ENCODE measurements at regions not wholly inside any gene's neighbourhood (a gene's known extent, or its start where the extent isn't known, plus 50 kb on each side); places are given as distances from the start of the nearest gene placed in this dataset.

GRCh38 chr4:125518281-125518680 lies 203.5 kb downstream of the FAT4 start:
- no peak overlapping the region for H3K27ac ChIP-seq (ENCODE audit: low read length)

GRCh38 chr4:125519371-125520146 lies 204.8 kb downstream of the FAT4 start:
- H3K36me3 ChIP-seq (replicated peaks; ENCODE audit: low read depth, low read length), result no peaks in the 10 kb centered on the region
- no peak overlapping the region for H3K9ac ChIP-seq (ENCODE audit: low read length)
- no peak overlapping the region for H3K4me3 ChIP-seq (ENCODE audit: low read length)
- H3K27me3 ChIP-seq (ENCODE audit: low read depth, low read length), result no peaks in the 10 kb centered on the region
- no peak overlapping the region for H3K4me2 ChIP-seq (ENCODE audit: low read length)
- no peak overlapping the region for H2AFZ ChIP-seq (ENCODE audit: low read depth, low read length)
- H3K79me2 ChIP-seq (ENCODE audit: low read length), result no peaks in the 10 kb centered on the region
- H3K27ac ChIP-seq (ENCODE audit: low read length), result no peak overlapping the region
- TF ChIP-seq CTCF (IDR thresholded peaks at IDR 0.05; ENCODE audit: low read depth, low read length) (no peak), EZH2phosphoT487 (IDR thresholded peaks at IDR 0.05; ENCODE audit: low read depth) (no peak)
- H3K4me1 ChIP-seq (ENCODE audit: low read length), result no peaks in the 10 kb centered on the region
- H3K9me3 ChIP-seq (ENCODE audit: insufficient read depth, low read length), result no peaks in the 10 kb centered on the region
- H4K20me1 ChIP-seq (ENCODE audit: insufficient read depth, low read length), result no peaks in the 10 kb centered on the region

More at GRCh38 chr4:125518281-125518680, 203.5 kb downstream of the FAT4 start:
- H3K4me2 ChIP-seq (ENCODE audit: low read length), result no peak overlapping the region
- no peaks in the 10 kb centered on the region for H3K36me3 ChIP-seq (replicated peaks; ENCODE audit: low read depth, low read length)
- H4K20me1 ChIP-seq (ENCODE audit: insufficient read depth, low read length), result no peaks in the 10 kb centered on the region
- no peaks in the 10 kb centered on the region for H3K79me2 ChIP-seq (ENCODE audit: low read length)
- no peak overlapping the region for H3K4me3 ChIP-seq (ENCODE audit: low read length)
- no peak overlapping the region for H2AFZ ChIP-seq (ENCODE audit: low read depth, low read length)
- H3K4me1 ChIP-seq (ENCODE audit: low read length), result no peaks in the 10 kb centered on the region
- H3K9me3 ChIP-seq (ENCODE audit: insufficient read depth, low read length), result no peaks in the 10 kb centered on the region
- no peak for TF ChIP-seq CTCF (IDR thresholded peaks at IDR 0.05; ENCODE audit: low read depth, low read length)
- TF ChIP-seq EZH2phosphoT487 (IDR thresholded peaks at IDR 0.05; ENCODE audit: low read depth), result no peak
- H3K9ac ChIP-seq (ENCODE audit: low read length), result no peak overlapping the region
- H3K27me3 ChIP-seq (ENCODE audit: low read depth, low read length), result no peaks in the 10 kb centered on the region

GRCh38 chr4:125520258-125520990 lies 205.7 kb downstream of the FAT4 start:
- Histone ChIP-seq H3K36me3 (replicated peaks; ENCODE audit: low read depth, low read length) (no peaks in the 10 kb centered on the region), H2AFZ (ENCODE audit: low read depth, low read length) (no peak overlapping the region), H3K4me1 (ENCODE audit: low read length) (no peaks in the 10 kb centered on the region), H4K20me1 (ENCODE audit: insufficient read depth, low read length) (no peaks in the 10 kb centered on the region), H3K4me3 (ENCODE audit: low read length) (no peak overlapping the region), H3K4me2 (ENCODE audit: low read length) (no peak overlapping the region), H3K27ac (ENCODE audit: low read length) (no peak overlapping the region), H3K79me2 (ENCODE audit: low read length) (no peaks in the 10 kb centered on the region), H3K9ac (ENCODE audit: low read length) (no peak overlapping the region), H3K27me3 (ENCODE audit: low read depth, low read length) (no peaks in the 10 kb centered on the region), H3K9me3 (ENCODE audit: insufficient read depth, low read length) (no peaks in the 10 kb centered on the region)
- TF ChIP-seq EZH2phosphoT487 (IDR thresholded peaks at IDR 0.05; ENCODE audit: low read depth) (no peak), CTCF (IDR thresholded peaks at IDR 0.05; ENCODE audit: low read depth, low read length) (no peak)

GRCh38 chr4:125522588-125522987 lies 207.8 kb downstream of the FAT4 start:
- no peak overlapping the region for H3K4me3 ChIP-seq (ENCODE audit: low read length)
- no peaks in the 10 kb centered on the region for H3K4me1 ChIP-seq (ENCODE audit: low read length)
- H3K27ac ChIP-seq (ENCODE audit: low read length), result no peak overlapping the region
- H3K27me3 ChIP-seq (ENCODE audit: low read depth, low read length), result no peaks in the 10 kb centered on the region
- H3K9me3 ChIP-seq (ENCODE audit: insufficient read depth, low read length), result no peaks in the 10 kb centered on the region
- H3K79me2 ChIP-seq (ENCODE audit: low read length), result no peaks in the 10 kb centered on the region
- H3K36me3 ChIP-seq (replicated peaks; ENCODE audit: low read depth, low read length), result no peaks in the 10 kb centered on the region
- no peaks in the 10 kb centered on the region for H4K20me1 ChIP-seq (ENCODE audit: insufficient read depth, low read length)
- TF ChIP-seq CTCF (IDR thresholded peaks at IDR 0.05; ENCODE audit: low read depth, low read length), result no peak
- no peak overlapping the region for H2AFZ ChIP-seq (ENCODE audit: low read depth, low read length)
- H3K4me2 ChIP-seq (ENCODE audit: low read length), result no peak overlapping the region
- H3K9ac ChIP-seq (ENCODE audit: low read length), result no peak overlapping the region
